ENCODE measurements at regions not wholly inside any gene's neighbourhood (a gene's known extent, or its start where the extent isn't known, plus 50 kb on each side); places are given as distances from the start of the nearest gene placed in this dataset.

DNA sequence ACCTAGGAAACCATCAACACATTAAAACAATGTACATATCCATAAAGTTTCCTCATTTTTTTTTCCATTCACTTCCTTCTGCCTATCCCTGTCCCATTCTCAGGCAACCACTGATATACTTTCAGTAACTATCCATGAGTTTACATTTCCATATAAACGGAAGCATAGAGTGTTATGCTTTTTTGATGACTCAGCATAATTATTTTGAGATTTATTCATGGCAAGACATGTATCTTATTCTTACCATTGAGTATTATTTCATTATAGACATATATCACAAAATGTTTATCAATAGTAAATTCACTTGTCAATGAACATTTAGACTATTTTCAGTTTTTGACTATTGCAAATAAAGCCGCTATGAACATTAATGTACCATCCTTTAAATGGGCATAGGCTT lies 1786.8 kb upstream of the ACO1 start:
- TF ChIP-seq POLR2A (IDR thresholded peaks at IDR 0.05; ENCODE audit: low read length): no peak
- no peak for TF ChIP-seq GATA1 (IDR thresholded peaks at IDR 0.05; ENCODE audit: low read depth, low read length)

All from erythroblast (primary cell).